ENCODE measurements at regions not wholly inside any gene's neighbourhood (a gene's known extent, or its start where the extent isn't known, plus 50 kb on each side); places are given as distances from the start of the nearest gene placed in this dataset.

DNA sequence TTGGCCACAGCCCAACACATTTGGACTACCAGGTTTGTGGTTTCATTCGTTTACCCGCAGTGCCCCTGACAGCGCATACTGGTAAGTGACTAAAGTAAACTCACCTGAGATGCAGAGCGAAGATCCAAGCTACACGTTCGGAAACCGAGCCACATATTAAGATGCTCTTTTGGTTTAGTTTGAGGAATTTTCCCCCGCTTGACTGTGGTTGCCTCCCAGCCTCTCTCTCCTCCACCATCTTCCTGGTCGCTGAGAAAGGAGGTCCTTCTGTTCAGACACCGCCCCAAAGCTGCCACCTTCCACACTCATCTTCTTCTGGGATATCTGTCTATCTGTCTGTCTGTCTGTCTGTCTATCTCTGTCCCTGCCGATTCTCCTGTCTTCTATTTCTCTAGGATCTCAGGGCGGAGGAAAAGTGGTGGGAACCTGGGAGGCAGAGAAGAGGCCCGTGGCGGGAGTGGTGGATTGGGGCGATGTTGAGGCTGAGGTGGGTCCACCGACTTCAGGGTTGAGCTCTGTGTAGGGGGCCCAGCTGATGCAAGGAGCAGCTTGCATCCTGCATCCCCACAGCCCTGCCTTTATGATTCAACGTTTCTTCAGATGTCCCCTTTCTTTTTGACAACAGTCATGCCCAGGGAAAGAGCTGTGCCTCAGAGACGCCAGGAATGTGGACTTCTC lies 196.9 kb upstream of the ZNF184 start:
- intact Hi-C loops (cut with DNase I): no loop called here
- peaks cover 0 to 57% (median 3%) of the 10 kb centered on the region in 3 donors for H3K4me1 ChIP-seq
- no peak overlapping the region for H3K27ac ChIP-seq
- peak overlapping the region in 2 of 4 donors; percentile 19 to 23 for H3K4me3 ChIP-seq
- TF ChIP-seq POLR2A (IDR thresholded peaks at IDR 0.05) (no peak), CTCF (IDR thresholded peaks at IDR 0.05) (no peak)
- H3K27me3 ChIP-seq: peaks cover 0 to 100% (median 32%) of the 10 kb centered on the region in 4 donors
- 16 to 19% methylated on average over 17 of the region's 18 CpGs for WGBS, 2 donors
- no peak for DNase-seq
- H3K9me3 ChIP-seq: no peaks in the 10 kb centered on the region
- no peaks in the 10 kb centered on the region for H3K36me3 ChIP-seq

GRCh38 chr6:27669295-27669623 lies 196.4 kb upstream of the ZNF184 start:
- Histone ChIP-seq H3K4me3 (peak overlapping the region in 2 of 4 donors; percentile 19 to 23), H3K27me3 (peaks cover 0 to 97% (median 32%) of the 10 kb centered on the region in 4 donors)
- 10 to 15% methylated on average over 11 of the region's 11 CpGs for WGBS, 2 donors

DNA sequence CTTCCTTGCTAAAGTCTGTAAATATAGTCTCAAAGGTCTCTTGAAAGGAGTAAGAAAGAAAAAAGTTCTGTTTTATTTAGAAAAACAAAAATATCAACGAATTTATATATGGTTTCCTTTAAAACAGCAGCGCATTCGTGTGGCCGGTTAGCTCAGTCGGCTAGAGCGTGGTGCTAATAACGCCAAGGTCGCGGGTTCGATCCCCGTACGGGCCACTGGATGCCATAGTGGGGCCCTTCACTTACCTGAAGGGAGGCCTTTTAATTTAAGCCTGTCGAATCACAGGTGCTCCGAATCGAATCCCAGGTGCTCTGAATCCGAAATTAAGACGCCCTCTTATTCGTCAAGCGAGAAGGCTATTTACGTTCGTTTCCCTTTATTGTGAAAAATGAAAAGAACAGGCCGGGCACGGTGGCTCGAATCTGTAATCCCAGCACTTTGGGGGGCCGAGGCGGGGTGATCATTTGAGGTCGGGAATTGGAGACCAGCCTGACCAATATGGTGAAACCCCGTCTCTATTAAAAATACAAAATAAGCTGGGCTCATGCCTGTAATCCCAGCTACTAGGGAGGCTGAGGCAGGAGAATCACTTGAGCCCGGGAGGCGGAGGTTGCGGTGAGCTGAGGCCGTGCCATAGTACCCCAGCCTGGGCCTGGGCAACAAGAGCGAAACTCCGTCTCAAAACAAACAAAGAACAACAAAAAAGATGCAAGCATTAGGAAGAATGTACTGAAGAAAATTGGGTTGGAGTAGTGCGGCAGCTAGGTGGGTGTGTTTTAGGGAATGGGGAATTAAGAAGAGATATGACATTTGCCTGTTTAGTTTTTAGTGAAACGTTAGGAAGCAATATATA lies 195.8 kb upstream of the ZNF184 start:
- intact Hi-C loops (cut with DNase I): no loop called here
- 4 to 6% methylated on average over 29 to 35 of the region's 36 CpGs for WGBS, 2 donors
- DNase-seq: no peak
- Histone ChIP-seq H3K27me3 (peaks cover 0 to 93% (median 32%) of the 10 kb centered on the region in 4 donors), H3K4me1 (peaks cover 0 to 57% (median 3%) of the 10 kb centered on the region in 3 donors), H3K27ac (no peak overlapping the region), H3K36me3 (no peaks in the 10 kb centered on the region), H3K4me3 (peak overlapping the region in 2 of 4 donors; percentile 23 to 37), H3K9me3 (no peaks in the 10 kb centered on the region)
- TF ChIP-seq POLR2A (IDR thresholded peaks at IDR 0.05) (no peak), CTCF (IDR thresholded peaks at IDR 0.05) (no peak)

More at GRCh38 chr6:27669295-27669623, 196.4 kb upstream of the ZNF184 start:
- intact Hi-C loops (cut with DNase I): no loop called here
- no peak overlapping the region for H3K27ac ChIP-seq
- peaks cover 0 to 57% (median 3%) of the 10 kb centered on the region in 3 donors for H3K4me1 ChIP-seq
- H3K9me3 ChIP-seq: no peaks in the 10 kb centered on the region
- TF ChIP-seq CTCF (IDR thresholded peaks at IDR 0.05): no peak
- TF ChIP-seq POLR2A (IDR thresholded peaks at IDR 0.05): no peak
- DNase-seq: no peak
- H3K36me3 ChIP-seq: no peaks in the 10 kb centered on the region

- Histone ChIP-seq H3K27ac (no peak overlapping the region), H3K4me1 (peaks cover 0 to 57% (median 3%) of the 10 kb centered on the region in 3 donors), H3K9me3 (no peaks in the 10 kb centered on the region), H3K27me3 (peaks cover 0 to 93% (median 32%) of the 10 kb centered on the region in 4 donors), H3K4me3 (peak overlapping the region in 2 of 4 donors; percentile 10 to 23), H3K36me3 (no peaks in the 10 kb centered on the region)
- no peak for DNase-seq
- TF ChIP-seq POLR2A (IDR thresholded peaks at IDR 0.05) (no peak), CTCF (IDR thresholded peaks at IDR 0.05) (no peak)
- intact Hi-C loops (cut with DNase I): no loop called here
- 12 to 16% methylated on average over 21 to 22 of the region's 22 CpGs for WGBS, 2 donors
These were observed 194.9 kb upstream of the ZNF184 start for GRCh38 chr6:27667657-27668441.

Data from esophagus squamous epithelium (tissue), 5 donors.